ENCODE measurements at regions not wholly inside any gene's neighbourhood (a gene's known extent, or its start where the extent isn't known, plus 50 kb on each side); places are given as distances from the start of the nearest gene placed in this dataset.

GRCh38 chr3:14289590-14290461 is 111.2 kb downstream of the LSM3 start:
- TF ChIP-seq CTCF (IDR thresholded peaks at IDR 0.05): no peak
- no peak for TF ChIP-seq NR1H2 (CRISPR knock-in tag; IDR thresholded peaks at IDR 0.05)
- no peak for TF ChIP-seq ZNF138 (CRISPR knock-in tag; conservative IDR thresholded peaks at IDR 0.05)
- TF ChIP-seq ARID4B (CRISPR knock-in tag; IDR thresholded peaks at IDR 0.05; ENCODE audit: borderline replicate concordance): no peak
- TF ChIP-seq ELF4 (CRISPR knock-in tag; IDR thresholded peaks at IDR 0.05; ENCODE audit: low read depth): no peak
- TF ChIP-seq IRF1 (CRISPR knock-in tag; IDR thresholded peaks at IDR 0.05): no peak

Data from WTC11 (cell line).